ENCODE measurements at regions not wholly inside any gene's neighbourhood (a gene's known extent, or its start where the extent isn't known, plus 50 kb on each side); places are given as distances from the start of the nearest gene placed in this dataset.

DNA sequence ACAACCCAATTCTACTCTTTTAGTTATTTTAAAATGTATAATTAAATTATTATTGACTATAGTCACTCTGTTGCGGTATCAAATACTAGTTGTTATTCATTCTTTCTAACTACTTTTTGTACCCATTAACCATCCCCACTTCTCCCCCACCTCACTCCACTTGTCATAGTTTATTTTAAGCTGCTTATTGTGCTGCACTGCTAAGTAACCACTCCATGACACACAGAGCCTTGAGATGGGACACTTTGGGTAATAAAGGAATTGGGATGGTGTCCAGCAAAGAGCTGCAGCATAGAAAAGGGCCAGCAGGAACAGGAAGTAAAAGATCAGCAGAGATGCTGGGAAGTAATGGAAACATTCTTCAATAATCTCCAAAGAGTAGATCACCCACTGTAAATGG lies 123.0 kb downstream of the RPS29 start:
- no peaks in the 10 kb centered on the region for H3K9me3 ChIP-seq
- no peak overlapping the region for H3K27ac ChIP-seq
- H3K4me3 ChIP-seq: no peak overlapping the region
- DNase-seq: no peak
- no peaks in the 10 kb centered on the region for H3K36me3 ChIP-seq
- 89 to 98% (median 94%) methylated on average over 1 of the region's 1 CpG for WGBS, 3 donors
- no peaks in the 10 kb centered on the region for H3K27me3 ChIP-seq
- TF ChIP-seq, protein P1, sequence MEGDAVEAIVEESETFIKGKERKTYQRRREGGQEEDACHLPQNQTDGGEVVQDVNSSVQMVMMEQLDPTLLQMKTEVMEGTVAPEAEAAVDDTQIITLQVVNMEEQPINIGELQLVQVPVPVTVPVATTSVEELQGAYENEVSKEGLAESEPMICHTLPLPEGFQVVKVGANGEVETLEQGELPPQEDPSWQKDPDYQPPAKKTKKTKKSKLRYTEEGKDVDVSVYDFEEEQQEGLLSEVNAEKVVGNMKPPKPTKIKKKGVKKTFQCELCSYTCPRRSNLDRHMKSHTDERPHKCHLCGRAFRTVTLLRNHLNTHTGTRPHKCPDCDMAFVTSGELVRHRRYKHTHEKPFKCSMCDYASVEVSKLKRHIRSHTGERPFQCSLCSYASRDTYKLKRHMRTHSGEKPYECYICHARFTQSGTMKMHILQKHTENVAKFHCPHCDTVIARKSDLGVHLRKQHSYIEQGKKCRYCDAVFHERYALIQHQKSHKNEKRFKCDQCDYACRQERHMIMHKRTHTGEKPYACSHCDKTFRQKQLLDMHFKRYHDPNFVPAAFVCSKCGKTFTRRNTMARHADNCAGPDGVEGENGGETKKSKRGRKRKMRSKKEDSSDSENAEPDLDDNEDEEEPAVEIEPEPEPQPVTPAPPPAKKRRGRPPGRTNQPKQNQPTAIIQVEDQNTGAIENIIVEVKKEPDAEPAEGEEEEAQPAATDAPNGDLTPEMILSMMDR (IDR thresholded peaks at IDR 0.05): no peak
- TF ChIP-seq EP300 (IDR thresholded peaks at IDR 0.05): no peak
- no peak for TF ChIP-seq POLR2A (IDR thresholded peaks at IDR 0.05)
- intact Hi-C loops (cut with DNase I): no loop called here
- H3K4me1 ChIP-seq (ENCODE audit: insufficient read depth): no peaks in the 10 kb centered on the region

DNA sequence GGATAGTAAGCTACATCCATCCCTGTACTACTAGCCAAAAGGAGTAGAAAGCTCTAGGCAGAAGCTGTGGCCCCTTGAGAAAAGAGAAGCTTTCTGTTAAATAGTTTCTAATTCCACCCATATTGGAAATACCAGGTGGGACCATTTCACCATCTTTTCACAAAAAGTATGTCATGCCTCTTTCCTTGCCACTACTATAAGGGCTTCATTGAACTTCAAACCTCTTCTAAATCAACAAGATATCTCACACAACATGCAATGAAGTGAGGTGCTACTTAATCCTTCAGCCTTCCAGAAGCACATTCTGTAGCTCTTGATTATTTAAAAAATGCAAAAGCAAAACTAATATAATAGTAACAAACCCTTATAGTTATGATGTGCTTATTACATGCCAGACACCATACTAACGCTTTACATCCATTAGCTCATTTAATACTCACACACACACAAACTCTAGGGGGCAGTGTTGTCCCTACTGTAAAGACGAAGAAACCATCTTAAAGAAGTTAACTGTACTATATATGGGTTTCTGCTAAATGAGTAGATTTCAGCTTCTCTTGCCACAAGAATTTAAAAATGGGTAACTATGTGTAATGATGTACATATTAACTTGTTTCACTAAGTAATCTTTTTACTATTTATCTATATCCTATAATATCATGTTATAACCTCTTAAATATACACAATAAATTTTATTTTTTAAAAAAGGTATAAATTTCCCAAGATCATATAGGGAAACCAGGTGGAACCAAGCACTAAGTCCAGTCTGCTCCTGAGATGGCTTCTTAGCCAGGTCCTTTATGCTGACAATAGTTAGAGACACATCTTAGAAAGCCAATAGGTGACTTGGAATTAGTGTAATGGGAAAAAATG lies 124.4 kb downstream of the RPS29 start:
- no peak overlapping the region for H3K4me3 ChIP-seq
- no peak for TF ChIP-seq EP300 (IDR thresholded peaks at IDR 0.05)
- no peak for TF ChIP-seq POLR2A (IDR thresholded peaks at IDR 0.05)
- TF ChIP-seq, protein P1 (IDR thresholded peaks at IDR 0.05): no peak
- H3K27ac ChIP-seq: no peak overlapping the region
- no peaks in the 10 kb centered on the region for H3K4me1 ChIP-seq (ENCODE audit: insufficient read depth)
- H3K36me3 ChIP-seq: no peaks in the 10 kb centered on the region
- 27 to 38% (median 30%) methylated on average over 2 of the region's 2 CpGs for WGBS, 3 donors
- no peaks in the 10 kb centered on the region for H3K27me3 ChIP-seq
- H3K9me3 ChIP-seq: no peaks in the 10 kb centered on the region
- DNase-seq: no peak
- intact Hi-C loops (cut with DNase I): no loop called here

DNA sequence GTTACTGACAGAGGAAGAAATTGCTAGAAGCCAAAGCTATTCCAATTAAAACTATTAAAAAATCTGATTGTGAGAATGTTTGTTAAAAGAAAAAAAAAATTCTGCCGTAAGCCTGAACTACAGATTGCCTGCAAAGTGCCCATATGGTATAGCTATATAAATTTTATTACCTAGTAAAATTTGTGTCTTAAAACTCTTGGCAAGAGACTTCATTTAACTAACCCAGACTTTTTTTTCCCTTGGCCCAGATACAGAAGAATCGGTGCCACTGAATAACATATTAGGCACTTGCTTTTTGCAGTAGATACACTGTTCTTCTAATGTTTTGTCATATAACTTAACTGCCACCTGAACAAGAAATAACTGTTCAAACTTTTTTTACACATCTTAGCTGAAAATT lies 125.5 kb downstream of the RPS29 start:
- intact Hi-C loops (cut with DNase I): no loop called here
- Histone ChIP-seq H3K27me3 (no peaks in the 10 kb centered on the region), H3K36me3 (no peaks in the 10 kb centered on the region), H3K9me3 (no peaks in the 10 kb centered on the region), H3K4me1 (ENCODE audit: insufficient read depth) (no peaks in the 10 kb centered on the region), H3K27ac (no peak overlapping the region), H3K4me3 (no peak overlapping the region)
- no peak for DNase-seq
- WGBS, 3 donors: 47 to 50% (median 48%) methylated on average over 2 of the region's 2 CpGs
- TF ChIP-seq EP300 (IDR thresholded peaks at IDR 0.05): no peak
- TF ChIP-seq POLR2A (IDR thresholded peaks at IDR 0.05): no peak
- TF ChIP-seq, protein P1 (IDR thresholded peaks at IDR 0.05): no peak

DNA sequence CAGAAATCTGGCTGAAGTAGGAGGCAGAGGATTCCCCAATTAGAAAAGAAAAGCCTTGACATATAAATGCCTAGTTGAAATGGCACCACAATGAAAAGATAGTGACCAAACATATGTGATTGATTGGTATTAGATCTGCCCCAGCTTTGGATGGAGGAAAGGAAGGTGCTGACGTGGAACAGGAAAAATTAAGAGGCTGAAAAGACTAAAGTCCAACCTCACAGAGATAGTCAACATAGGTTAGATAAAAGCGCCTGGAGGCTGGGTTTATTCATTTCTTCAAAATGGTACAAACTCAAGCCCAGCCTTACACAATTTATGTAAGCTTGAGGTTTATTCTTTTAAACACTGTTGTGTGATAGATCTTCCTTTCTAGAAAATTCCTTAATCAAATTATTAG lies 129.6 kb downstream of the RPS29 start:
- Histone ChIP-seq H3K4me3 (no peak overlapping the region), H3K9me3 (no peaks in the 10 kb centered on the region), H3K36me3 (no peaks in the 10 kb centered on the region), H3K4me1 (ENCODE audit: insufficient read depth) (no peaks in the 10 kb centered on the region), H3K27ac (no peak overlapping the region), H3K27me3 (no peaks in the 10 kb centered on the region)
- 87 to 90% (median 87%) methylated on average over 2 of the region's 2 CpGs for WGBS, 3 donors
- intact Hi-C loops (cut with DNase I): no loop called here
- no peak for DNase-seq
- TF ChIP-seq EP300 (IDR thresholded peaks at IDR 0.05): no peak
- no peak for TF ChIP-seq POLR2A (IDR thresholded peaks at IDR 0.05)
- TF ChIP-seq, protein P1 (IDR thresholded peaks at IDR 0.05): no peak

Data from ovary (tissue), 7 donors.